GM21576 (cell line): ENCODE measurements at regions not wholly inside any gene's neighbourhood (a gene's known extent, or its start where the extent isn't known, plus 50 kb on each side); places are given as distances from the start of the nearest gene placed in this dataset.

Source experiments
- ATAC-seq: cut with Tn5 transposase; IDR thresholded peaks from one replicate; pipeline ENCODE4 v1.9.1; 2021; ENCODE audit warnings: mild to moderate bottlenecking, moderate library complexity; ENCODE audit not compliant: unreplicated experiment

DNA sequence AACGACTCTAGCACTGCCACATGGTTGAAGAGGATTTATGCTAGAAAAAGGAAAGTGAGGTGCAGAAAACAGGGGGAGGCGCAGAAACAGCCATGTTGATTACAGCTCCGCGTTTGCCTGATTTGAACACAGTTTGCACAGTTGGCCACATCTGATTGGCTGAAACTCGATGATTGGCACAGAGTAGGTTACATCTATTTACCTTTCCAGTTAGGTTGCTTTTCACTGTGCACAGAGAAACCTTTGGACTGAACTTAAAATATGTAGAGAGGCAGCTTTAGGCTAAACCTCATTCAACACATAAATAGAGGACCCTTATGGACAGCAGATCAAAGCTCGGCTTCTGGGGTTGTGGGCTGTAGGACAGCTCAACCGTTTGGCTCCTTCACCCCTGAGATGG is 153.7 kb upstream of the APCDD1 start:
- ATAC-seq: no peak

DNA sequence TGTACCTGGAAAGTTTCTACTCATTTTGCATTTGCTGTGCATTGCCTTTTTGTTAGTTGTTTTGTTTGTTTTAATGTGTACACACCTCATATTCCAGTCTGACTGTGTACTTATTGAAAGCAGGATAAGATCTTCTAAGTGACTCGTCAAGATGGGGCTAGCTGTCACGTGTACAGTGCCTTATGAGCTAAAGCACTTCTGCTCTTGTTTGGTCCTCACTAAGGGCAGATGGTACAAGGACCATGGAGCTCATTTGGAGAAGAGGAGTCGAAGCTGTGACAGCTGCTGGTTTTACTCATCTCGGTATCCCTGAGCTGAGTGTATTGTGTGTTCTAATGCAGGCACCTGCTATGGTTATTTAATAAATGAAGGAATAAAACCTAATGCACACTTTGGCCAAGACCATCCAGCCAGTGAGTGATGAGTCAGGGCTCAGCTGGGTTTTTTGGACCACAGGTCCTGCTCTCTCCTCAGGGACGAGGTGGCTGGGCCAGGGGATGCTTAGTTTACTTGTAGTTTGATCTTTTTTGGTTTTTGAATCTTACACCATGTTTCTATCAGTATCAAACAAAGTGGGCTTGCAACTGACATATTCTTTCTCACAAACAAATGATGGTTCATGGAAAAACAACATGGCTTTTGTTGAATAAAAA is 152.5 kb upstream of the APCDD1 start:
- no peak for ATAC-seq

DNA sequence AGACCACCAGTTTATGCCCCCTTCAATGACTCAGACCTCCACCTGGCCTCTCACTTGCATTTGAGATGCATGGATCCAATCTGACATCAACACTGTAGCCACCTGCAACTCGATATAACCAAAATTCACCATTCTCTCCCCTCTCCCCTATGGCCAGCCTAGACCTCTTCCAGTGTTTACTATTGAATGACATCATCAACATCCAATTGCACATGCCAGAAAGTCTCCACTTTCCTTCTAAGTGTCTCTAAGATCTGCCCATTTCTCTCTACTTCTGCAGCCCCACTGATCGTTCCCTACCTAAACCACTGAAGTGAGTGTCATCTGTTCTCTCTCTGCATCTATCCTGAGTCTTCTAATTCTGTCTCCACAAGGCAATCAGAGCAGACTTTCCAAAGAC is 151.3 kb upstream of the APCDD1 start:
- no peak for ATAC-seq

DNA sequence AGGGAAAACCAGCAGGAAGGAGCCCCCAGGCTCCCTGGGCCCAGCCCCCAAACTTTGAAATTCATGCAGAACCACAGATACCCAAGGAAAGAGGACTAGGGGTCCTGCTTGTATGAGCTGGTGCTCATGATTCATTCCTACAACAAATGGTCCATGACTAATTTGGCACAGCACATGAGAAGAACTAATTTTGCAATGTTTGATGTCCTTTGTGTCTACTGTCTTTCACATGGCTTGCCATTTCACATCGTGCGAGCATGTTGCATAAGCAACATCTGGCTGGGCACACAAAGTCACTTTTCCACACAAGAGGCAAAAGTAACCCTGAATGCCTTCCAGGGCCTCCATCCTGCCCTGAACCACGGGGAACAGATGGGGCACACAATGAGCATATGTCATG is 149.6 kb upstream of the APCDD1 start:
- ATAC-seq: no peak

DNA sequence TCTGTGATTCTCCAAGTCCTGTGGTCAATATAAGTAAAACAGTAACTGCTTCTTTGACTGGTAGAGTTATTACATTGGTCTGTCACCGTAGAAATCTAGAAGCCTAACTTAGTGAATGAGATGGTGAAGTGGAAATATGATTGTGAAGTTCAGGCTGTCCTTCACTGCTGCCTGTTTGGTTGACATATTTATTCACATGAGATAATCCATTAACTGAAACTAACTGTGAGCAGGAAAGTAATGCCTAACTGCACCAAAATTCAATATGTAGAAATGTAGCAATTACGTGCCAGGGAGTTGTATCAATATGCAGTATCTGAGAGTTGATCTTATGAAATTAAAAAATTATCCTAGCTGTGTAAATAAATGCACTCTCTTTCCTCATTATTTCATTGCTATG is 147.7 kb upstream of the APCDD1 start:
- no peak for ATAC-seq

DNA sequence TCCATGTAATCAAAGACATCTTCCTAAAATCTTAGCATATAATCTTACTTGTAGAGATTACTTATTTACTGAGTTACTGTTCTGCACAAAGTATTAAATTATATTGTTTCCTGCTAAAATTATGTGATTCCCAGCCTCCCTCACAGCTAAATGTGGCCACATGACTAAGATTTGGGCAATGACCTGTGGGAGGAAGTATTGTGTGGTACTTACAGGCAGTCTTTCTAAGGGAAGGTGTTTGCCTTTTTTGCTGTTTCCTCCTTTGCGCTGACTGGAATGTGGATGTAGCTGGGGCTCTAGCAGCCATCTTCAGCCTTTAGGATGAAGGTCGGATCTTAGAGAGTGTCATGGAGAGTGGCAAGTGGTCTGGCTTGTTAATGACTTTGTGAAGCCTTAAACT is 146.3 kb upstream of the APCDD1 start:
- no peak for ATAC-seq

DNA sequence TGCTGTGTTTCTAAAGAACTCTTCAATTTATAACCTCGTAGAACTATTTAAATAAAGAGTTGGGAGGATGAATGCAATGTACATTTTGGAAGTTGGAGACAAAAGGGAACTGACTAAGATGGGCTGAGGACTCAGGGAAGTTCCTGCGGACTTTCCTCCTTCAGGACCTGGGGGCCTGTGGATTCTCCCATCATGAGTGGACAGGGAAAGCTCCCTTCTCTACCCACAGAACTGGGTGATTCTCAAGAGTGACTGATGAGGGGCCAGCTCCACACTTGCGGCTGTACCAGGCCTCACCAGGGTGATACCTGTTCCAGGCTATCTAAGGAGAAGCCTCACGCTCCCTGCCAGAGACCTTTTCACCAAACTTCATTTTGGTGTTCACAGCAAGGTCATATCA is 143.8 kb upstream of the APCDD1 start:
- no peak for ATAC-seq

DNA sequence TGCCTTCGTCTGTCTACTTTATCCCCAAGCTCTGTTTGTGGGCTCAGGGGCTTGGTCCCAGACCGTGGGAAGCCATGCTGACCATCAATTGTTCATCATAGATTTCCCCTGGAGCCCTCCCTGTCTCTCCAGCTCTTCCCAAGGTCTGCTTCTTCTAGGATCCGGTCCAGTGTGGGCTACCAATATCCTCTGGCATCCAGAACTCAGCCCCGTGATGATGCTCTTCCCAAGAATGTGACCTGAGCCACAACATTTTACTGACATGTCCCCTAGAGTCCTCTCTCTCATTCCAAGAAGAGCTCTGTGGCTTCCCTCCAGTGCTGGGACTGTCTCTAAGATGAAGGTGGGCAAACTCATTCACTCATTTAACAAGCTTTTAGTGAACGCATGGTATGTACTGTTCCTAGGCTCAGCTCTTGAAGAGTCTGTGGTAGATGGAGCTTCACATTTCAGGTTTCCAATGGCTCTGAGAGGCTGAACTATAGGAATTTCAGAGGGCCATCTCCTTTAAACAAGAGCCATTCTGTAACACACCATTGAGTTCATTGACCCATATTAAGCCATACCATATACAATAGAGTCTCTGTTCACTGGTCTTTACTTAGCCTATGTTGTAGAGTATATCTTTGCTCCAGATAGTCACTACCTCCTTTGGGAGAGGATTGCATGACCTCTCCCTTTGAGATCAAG is 142.0 kb upstream of the APCDD1 start:
- ATAC-seq: no peak

DNA sequence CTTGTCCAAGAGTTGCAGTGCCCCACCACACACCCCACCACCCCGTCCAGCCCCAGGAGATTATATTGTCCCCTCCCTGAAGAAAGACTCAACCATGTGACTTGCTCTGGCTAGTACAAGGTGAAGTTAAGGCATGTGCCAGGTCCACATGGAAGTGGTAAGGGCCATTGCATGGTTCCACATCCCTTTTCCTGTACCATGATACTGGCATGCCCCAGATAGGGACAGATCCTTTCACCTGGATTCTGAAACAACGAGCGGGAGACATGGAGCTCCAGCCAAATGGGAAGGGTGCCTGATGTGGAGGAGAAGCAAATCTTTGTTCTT is 141.5 kb upstream of the APCDD1 start:
- ATAC-seq: no peak

DNA sequence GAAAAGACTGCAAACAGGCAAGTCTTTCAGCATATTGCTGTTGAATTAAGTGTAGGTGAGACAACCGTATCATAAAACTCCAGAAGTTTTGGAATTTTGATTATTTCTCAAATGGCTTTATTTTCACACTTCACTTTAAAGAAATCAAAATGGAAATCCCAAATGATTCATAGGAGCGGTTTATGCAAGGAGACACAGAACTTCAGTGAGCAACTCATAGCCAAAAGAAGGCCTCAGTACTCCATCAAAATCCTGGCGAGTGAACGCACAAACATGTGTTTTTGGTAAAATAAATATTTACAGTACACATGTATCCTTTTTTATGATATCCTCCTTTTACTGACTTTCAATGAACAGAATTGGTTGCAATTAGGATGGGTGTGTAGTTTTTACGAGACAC is 140.4 kb upstream of the APCDD1 start:
- no peak for ATAC-seq

DNA sequence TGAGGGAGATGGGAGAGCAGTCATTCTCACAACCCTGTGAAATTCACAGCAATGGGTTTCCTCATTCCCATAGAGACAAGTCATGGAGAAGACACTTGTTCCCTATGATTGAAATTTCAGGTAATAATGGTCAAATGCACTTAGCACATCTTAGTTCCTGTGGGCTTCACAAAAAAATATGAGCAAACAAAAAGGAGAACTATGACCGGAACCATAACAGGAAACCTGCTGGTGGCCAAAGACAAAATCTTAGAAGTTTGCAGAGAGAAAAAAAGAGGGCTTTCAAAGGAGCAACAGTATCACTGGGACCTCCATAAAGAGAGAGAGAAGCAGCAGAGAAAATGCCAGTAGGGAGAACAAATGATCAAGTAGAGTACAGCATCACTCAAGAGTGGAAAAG is 138.9 kb upstream of the APCDD1 start:
- no peak for ATAC-seq

DNA sequence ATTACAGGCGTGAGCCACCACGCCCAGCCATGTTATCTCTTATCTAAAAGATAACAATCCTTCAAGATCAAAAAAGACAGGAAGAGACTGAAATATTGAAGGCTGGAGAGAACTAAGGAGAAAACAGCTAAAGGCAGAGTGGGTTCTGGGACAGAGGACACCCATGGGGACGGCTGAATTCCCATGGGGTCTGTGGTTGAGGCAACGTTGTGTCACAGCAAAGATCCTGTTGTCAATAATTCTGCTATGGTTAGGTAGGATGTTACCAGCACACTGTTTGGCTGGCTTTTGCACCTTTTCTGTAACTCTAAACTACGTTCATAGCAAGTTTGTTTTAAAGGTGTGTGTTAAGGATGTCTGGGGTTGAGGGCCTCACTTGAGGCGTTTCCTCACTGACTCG is 137.7 kb upstream of the APCDD1 start:
- ATAC-seq: no peak

DNA sequence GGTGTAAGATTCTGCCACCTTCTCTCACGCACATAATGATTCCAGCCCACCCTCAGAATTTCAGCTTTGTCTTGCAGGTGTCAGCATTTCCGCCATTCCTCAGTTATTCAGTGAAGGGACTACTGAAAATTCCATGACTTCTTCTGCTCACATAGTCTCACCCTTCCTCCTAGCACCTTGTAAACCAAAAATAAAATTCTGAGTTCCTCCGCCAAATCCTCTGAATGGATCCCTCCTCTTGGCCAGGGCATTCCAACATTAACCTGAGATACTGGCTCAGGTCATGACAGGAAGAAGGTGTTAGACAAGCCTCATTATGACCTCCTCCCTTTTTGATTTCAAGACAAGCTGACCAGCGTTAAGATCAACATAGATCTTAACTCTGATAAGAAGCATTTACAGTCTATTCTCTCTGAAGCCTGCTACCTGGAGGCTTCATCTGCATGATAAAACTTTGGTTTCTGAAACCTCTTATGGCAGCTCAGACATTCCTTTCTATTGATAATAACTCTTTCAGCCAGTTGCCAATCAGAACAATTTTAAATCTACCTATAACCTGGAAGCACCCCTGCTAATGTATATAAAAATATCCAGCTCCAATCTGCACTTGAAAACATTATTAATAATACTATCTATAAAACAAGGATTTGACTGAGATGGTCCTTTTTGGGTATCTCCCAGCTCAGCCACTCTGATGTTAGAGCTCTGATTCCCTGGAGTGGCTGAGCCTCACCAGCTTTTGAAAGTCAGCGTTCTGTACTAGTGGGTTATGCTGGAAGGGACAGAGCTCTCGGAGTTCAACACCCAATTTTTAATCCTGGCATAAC is 136.4 kb upstream of the APCDD1 start:
- ATAC-seq: no peak

DNA sequence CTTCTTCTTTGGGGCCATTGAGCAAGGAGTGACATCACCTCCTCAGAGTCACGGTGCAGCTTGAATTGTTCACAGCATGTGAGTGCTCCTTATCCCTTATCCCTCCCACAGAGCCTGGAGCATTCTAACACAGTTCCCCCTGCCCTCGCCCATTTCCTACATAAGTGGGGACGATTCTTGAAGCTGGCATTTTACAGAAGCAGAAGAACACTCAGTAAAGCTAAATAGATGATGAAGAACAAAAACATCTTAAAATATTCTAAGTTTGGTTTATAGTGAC is 135.8 kb upstream of the APCDD1 start:
- ATAC-seq: no peak

DNA sequence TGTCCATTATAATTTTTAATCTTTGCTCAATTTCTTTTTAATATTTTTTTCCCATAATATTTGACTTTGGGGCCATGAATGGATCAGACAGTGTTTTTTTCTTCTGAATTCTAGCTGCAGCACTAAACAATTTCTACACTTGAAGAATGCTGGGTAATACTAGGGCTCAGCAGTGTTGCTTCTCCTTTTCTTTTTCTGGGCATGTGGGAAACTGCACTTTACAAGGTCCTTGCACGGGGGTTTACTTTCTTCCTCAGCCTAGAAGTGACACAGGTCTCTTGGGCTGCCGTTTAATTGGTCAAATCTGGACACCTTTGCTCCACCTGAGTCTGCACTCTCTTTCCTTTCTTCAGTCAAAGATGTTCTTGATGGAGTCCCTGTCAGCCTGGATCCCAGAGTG is 135.4 kb upstream of the APCDD1 start:
- ATAC-seq: no peak

DNA sequence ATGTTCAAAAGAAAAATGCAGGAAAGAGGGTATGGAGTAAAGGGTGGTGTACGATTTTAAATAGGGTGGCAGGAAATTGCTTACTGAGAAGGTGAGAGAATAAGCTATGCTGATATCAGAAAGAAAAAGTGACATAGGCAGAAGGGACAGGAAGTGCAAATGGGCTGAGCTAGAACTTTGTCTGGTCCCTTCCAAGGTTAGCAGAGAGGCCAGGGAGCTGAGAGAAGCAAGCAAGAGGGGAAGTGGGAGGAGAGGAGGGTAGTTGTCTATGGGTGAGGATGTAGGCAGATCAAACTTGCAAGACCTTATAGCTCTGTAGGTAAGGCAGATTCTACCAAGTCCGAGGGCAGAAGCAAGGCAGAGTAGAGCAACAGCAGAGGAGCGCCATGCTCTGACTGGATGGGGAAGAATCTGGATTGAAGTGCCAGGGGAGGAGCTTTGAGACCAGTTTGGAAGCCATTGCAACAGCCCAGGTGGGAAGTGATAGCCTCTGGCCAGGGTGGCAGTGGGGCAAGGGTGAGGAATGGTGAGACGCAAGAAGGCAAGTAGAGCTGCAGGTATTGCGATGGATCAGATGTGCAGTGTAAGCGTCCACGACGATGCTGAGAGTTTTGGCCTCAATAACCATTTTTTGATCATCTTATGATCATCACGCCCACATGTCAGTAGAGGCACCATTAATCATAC is 134.4 kb upstream of the APCDD1 start:
- no peak for ATAC-seq

DNA sequence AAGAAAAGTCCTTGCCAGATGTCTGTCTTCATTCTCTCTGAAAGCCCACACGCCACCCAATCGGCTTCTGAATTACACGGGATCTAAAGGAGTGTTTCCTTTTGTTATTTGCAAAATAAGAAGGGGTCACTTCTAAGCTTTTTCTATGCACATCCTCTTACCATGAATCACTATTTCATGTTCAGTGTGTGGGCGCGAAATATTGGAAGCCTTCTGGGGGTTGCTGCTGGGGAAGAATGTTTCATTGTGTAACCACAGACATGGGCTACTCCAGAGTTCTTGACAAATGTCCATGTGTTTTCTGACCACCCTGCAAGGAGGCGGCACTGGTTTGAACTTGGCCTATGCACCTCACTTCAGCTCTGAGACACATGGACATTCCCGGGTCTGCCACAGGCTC is 133.6 kb upstream of the APCDD1 start:
- no peak for ATAC-seq

DNA sequence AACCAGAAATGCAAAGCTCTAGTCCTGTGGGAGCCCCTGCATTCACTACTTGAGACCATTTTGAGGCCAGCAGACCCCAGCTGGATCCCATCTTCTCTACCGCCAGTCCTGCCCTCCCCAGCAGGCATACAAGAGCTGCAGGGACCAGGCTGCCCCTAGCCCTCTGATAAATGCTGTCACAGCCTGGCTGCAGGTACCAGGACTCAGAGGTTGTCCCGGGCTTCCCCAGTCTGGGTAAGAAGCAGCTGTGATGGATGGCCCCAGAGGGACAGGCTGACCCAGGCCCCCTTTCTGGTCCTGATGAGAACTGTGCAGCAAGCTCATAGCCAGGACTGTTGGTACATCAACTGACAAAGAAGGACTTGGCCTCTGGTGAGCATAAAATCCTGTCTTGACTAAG is 132.9 kb upstream of the APCDD1 start:
- ATAC-seq: no peak

DNA sequence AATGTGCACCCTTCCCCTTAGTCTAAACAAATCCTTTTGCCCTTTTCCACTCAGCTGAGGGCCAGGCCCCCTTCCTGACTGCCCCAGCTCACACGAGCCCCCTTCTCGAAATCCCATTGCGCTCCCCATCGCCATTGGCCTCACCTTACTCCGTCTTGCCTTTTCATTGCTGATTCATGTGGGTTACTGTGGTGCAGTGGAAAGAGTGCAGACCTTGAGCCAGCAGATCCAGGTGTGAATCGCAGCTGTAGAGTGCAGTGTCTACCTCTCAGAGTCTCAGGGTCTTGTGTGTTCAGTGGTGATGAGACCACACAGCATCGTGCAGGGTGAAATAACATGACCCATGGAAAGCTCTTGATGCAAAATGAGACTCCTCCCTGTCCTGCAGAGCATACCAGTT is 132.4 kb upstream of the APCDD1 start:
- ATAC-seq: no peak

DNA sequence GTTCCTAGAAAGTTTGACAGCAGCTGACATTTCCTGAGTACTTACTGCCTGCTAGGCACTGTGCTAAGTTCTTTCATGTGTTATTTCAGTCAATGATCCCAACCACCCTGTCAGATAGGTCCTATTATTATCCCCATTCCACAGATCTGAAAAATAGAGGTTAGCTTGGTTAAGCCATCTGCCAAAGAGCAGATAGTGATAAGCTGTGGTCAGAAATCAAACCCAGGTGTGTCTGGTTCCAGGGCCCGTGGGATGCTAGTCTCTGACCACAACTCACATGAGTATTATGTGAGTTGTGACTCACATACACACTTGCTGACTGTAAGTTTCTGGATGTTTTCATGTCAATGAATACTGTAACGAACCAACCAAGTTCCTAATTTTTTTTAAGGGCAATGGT is 132.0 kb upstream of the APCDD1 start:
- ATAC-seq: no peak

DNA sequence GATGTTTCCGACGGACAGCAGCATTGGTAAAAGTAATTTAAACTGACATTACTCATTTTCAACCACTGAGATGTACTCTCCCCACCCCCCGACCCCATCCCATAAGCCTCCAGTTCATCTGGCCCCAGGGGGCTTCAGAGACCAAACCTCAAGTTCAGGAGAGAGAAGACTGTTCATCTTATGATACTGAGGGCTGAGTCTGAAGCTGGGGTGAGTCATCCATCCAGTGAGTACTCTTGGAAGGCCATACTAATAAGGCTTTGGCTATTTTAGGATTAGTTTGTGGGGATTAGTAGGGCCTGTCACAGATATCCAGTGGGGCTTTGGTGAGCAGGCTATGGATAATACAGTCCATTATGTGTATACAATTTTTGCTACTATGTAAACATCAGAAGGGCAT is 125.3 kb upstream of the APCDD1 start:
- no peak for ATAC-seq

DNA sequence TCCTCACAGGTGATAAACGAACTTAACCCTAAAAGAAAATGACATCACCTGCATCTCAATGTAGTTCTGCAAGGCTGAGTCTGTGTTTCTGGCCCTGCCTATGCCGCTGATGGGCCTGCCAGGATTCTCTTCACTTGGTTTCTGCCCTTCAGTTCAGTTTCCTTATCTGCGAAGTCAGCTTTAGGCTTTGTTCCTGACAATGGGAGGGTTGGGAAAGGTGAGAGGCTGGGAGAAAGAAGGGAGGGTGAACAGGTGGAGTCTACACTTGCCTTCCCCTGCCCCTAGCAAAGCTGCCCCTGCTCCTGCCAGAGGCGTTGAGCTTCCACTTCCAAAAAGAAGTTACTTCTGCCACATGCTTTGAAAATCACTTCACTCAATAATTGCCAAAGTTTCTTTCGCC is 124.0 kb upstream of the APCDD1 start:
- ATAC-seq: no peak
